ENCODE measurements at regions not wholly inside any gene's neighbourhood (a gene's known extent, or its start where the extent isn't known, plus 50 kb on each side); places are given as distances from the start of the nearest gene placed in this dataset.

DNA sequence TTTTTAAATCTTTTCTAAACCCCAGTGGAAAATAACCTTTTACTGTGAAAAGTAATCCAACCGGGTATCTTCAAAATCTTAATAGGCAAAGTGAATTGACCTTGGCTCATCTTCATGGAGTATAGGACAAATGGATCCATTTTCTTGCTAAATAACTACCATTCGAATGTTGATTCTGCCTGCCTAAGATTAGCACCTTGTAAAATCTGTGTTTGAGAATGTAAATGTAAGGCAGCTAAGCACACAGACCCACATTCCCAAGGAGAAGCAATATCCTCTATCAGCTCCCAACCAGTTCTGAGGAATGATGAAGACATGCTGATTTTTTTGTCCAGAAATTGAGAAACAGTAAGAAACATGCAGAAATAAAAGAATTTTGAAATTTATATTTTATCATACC is 509.8 kb upstream of the SMIM21 start:
- H3K4me3 Mint-ChIP-seq: no peak overlapping the region
- no peaks in the 10 kb centered on the region for H3K36me3 Mint-ChIP-seq (ENCODE audit: insufficient read depth)
- no peaks in the 10 kb centered on the region for H3K4me1 Mint-ChIP-seq (ENCODE audit: low read depth)
- ATAC-seq: no peak
- no peaks in the 10 kb centered on the region for H3K27me3 Mint-ChIP-seq (ENCODE audit: low read depth)
- DNase-seq: no peak
- H3K9me3 Mint-ChIP-seq: peaks cover 3% of the 10 kb centered on the region

GRCh38 chr18:75936862-75937261 is 509.4 kb upstream of the SMIM21 start:
- Mint-ChIP-seq H3K36me3 (ENCODE audit: insufficient read depth) (no peaks in the 10 kb centered on the region), H3K27me3 (ENCODE audit: low read depth) (no peaks in the 10 kb centered on the region), H3K4me1 (ENCODE audit: low read depth) (no peaks in the 10 kb centered on the region), H3K9me3 (peaks cover 3% of the 10 kb centered on the region), H3K4me3 (no peak overlapping the region)
- DNase-seq (no peak), ATAC-seq (no peak)

DNA sequence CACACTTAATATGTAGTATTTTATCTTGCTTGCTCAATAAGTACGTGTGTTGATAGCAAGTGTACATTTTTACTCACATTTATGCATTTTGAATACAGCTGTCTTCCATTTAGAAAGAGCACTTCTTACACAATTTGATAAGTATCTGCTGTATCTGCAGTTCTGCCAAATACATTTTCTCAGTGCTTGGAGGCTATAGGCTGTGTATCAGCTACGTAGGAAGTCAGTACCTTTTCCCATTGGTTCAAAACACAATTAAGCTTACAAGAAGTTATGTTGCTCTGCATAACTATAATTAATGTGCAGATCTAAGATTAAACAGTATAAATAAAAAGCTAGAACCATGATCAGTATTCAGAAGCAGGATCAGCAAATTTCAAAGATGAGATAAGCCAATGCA is 503.6 kb upstream of the SMIM21 start:
- Mint-ChIP-seq H3K4me1 (ENCODE audit: low read depth) (no peaks in the 10 kb centered on the region), H3K9me3 (peaks cover 3% of the 10 kb centered on the region), H3K4me3 (no peak overlapping the region), H3K27me3 (ENCODE audit: low read depth) (no peaks in the 10 kb centered on the region), H3K36me3 (ENCODE audit: insufficient read depth) (no peaks in the 10 kb centered on the region)
- DNase-seq (no peak), ATAC-seq (no peak)

- Mint-ChIP-seq H3K4me3 (no peak overlapping the region), H3K36me3 (ENCODE audit: insufficient read depth) (no peaks in the 10 kb centered on the region), H3K27me3 (ENCODE audit: low read depth) (no peaks in the 10 kb centered on the region), H3K9me3 (peaks cover 3% of the 10 kb centered on the region), H3K4me1 (ENCODE audit: low read depth) (no peaks in the 10 kb centered on the region)
- ATAC-seq: no peak
- DNase-seq: no peak
Observed at GRCh38 chr18:75928706-75929105, 501.2 kb upstream of the SMIM21 start.

GRCh38 chr18:75927791-75928190 is 500.3 kb upstream of the SMIM21 start:
- H3K4me3 Mint-ChIP-seq: no peak overlapping the region
- no peaks in the 10 kb centered on the region for H3K36me3 Mint-ChIP-seq (ENCODE audit: insufficient read depth)
- H3K4me1 Mint-ChIP-seq (ENCODE audit: low read depth): no peaks in the 10 kb centered on the region
- ATAC-seq (no peak), DNase-seq (no peak)
- peaks cover 3% of the 10 kb centered on the region for H3K9me3 Mint-ChIP-seq
- H3K27me3 Mint-ChIP-seq (ENCODE audit: low read depth): no peaks in the 10 kb centered on the region

DNA sequence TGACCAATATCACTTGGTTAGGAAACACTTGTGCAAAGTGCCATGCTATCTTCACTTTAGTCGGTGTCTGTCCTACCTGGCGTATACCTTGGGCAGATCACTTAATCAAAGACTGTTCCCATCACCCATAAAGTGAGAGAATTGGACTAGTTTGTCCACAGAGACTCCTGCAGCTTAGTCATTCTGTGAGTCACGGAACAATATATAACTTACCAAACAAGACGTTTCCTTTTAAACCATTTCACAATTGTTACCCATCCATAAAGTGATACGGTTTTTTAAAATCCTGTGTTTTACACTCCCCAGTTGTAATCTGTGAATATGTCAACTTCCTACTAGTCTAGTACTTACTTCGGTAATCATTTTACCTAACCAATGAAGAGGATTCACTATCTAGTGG is 499.3 kb upstream of the SMIM21 start:
- H3K4me1 Mint-ChIP-seq (ENCODE audit: low read depth): no peaks in the 10 kb centered on the region

GRCh38 chr18:75923169-75923568 is 495.7 kb upstream of the SMIM21 start:
- Mint-ChIP-seq H3K27me3 (ENCODE audit: low read depth) (peaks cover 2% of the 10 kb centered on the region), H3K36me3 (ENCODE audit: insufficient read depth) (no peaks in the 10 kb centered on the region), H3K4me3 (no peak overlapping the region), H3K9me3 (no peaks in the 10 kb centered on the region), H3K4me1 (ENCODE audit: low read depth) (no peaks in the 10 kb centered on the region)
- ATAC-seq (no peak), DNase-seq (no peak)

More for the DNA sequence above, 499.3 kb upstream of the SMIM21 start:
- no peak for ATAC-seq
- Mint-ChIP-seq H3K27me3 (ENCODE audit: low read depth) (no peaks in the 10 kb centered on the region), H3K9me3 (no peaks in the 10 kb centered on the region), H3K4me3 (no peak overlapping the region), H3K36me3 (ENCODE audit: insufficient read depth) (no peaks in the 10 kb centered on the region)
- DNase-seq: no peak

DNA sequence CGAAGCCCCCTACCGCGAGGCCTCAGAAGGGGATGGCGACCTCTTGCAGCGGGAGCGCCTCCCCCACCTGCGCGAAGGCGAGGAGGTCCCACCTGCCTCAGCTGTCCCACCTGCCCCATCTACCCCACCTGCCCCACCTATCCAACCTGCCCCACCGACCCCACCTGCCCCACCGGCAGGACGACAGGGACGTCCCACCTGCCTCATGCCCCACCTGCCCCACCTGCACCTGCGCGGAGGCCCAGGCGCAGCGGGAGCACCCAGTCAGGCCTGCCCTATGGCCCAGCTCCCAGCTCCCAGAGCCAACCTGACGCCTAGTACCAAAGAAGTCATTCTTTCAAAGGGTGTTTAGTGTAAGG is 489.1 kb upstream of the SMIM21 start:
- H3K4me1 Mint-ChIP-seq (ENCODE audit: low read depth): no peaks in the 10 kb centered on the region
- DNase-seq (no peak), ATAC-seq (no peak)
- H3K27me3 Mint-ChIP-seq (ENCODE audit: low read depth): peaks cover 22% of the 10 kb centered on the region
- no peaks in the 10 kb centered on the region for H3K9me3 Mint-ChIP-seq
- H3K4me3 Mint-ChIP-seq: no peak overlapping the region
- no peaks in the 10 kb centered on the region for H3K36me3 Mint-ChIP-seq (ENCODE audit: insufficient read depth)

DNA sequence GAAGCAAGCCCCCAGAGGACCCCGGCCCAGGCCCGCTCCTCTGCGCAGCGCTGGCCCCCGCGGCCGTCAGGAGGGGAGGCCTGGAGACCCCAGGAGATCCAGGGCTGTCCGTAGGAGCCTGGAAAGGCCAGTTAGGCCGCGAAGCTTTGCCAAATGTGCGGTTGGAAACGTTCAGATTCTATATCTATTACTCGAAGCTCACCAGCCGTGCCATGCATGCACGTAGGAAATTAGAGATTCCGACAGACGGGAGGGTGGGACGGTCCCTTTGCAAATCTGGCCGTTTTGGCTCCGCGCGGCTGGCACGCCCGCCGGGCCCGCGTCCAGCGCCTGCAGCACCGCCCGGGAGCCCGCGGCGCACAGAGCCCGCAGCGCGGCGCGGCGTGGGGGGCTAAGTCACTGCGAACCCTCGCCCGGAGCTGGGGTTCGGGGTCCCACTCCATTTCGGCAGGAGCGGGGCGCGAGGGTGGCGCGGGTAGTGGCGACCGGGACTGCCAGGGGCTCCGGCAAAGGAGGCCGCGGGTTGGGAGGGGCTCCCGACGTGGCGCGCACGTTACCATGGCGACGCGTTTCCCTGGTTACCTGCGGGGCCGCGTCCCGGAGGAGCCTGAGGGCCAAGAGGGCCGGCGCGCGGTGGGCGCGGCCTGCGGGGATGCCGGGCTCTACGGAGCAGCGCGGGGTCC is 488.6 kb upstream of the SMIM21 start:
- Mint-ChIP-seq H3K9me3 (no peaks in the 10 kb centered on the region), H3K4me3 (no peak overlapping the region)

DNA sequence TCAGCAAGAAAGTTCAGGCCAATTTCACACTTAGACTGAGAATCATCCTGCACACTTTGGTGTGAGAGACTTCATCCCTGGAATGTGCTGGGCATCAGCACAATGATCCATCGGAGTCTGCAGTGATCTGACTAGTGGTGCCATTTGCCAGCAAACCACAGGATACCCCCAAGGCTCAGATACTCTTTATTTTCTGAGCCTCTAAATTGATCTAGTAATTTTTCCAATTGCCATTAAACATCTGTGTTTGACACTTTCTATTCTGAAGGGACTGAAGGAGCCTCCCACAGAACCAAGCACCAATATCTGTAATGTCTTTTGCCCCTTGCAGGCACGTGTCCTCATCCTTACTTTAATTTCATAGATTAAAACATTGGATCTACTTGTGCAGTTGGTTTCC is 485.3 kb upstream of the SMIM21 start:
- Mint-ChIP-seq H3K9me3 (no peaks in the 10 kb centered on the region), H3K27me3 (ENCODE audit: low read depth) (peaks cover 17% of the 10 kb centered on the region), H3K4me1 (ENCODE audit: low read depth) (no peaks in the 10 kb centered on the region), H3K36me3 (ENCODE audit: insufficient read depth) (no peaks in the 10 kb centered on the region), H3K4me3 (no peak overlapping the region)
- ATAC-seq (no peak), DNase-seq (no peak)

More for the DNA sequence above, 488.6 kb upstream of the SMIM21 start:
- DNase-seq: no peak
- Mint-ChIP-seq H3K4me1 (ENCODE audit: low read depth) (no peaks in the 10 kb centered on the region), H3K27me3 (ENCODE audit: low read depth) (peaks cover 22% of the 10 kb centered on the region), H3K36me3 (ENCODE audit: insufficient read depth) (no peaks in the 10 kb centered on the region)
- peak in 1 of 2 donors; percentile 30 for ATAC-seq

GRCh38 chr18:75904416-75904815 is 476.9 kb upstream of the SMIM21 start:
- Mint-ChIP-seq H3K9me3 (no peaks in the 10 kb centered on the region), H3K4me3 (no peak overlapping the region), H3K36me3 (ENCODE audit: insufficient read depth) (no peaks in the 10 kb centered on the region), H3K27me3 (ENCODE audit: low read depth) (no peaks in the 10 kb centered on the region), H3K4me1 (ENCODE audit: low read depth) (no peaks in the 10 kb centered on the region)
- ATAC-seq: no peak
- no peak for DNase-seq

DNA sequence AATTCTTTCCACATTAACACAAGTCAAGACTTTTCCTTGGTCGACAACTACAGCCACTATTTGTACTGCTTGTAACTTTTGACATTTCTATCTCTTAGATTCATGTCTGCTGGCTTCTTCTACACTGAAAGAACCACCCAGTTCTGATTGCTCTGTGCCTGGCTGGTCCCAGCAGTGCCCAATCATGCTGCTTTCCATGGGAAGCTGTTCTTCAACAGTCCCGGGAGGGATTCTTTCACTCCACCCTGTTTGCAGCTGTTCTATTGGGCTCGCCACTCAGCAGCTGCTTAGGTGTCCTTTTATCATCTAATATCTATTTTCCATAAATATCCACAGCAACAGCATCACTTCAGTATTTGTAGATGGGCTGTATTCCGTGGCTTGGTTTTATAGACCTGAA is 471.1 kb upstream of the SMIM21 start:
- Mint-ChIP-seq H3K36me3 (ENCODE audit: insufficient read depth) (no peaks in the 10 kb centered on the region), H3K27me3 (ENCODE audit: low read depth) (no peaks in the 10 kb centered on the region), H3K4me3 (no peak overlapping the region), H3K9me3 (no peaks in the 10 kb centered on the region), H3K4me1 (ENCODE audit: low read depth) (no peaks in the 10 kb centered on the region)
- ATAC-seq: no peak
- DNase-seq: no peak

GRCh38 chr18:75897386-75897785 is 469.9 kb upstream of the SMIM21 start:
- Mint-ChIP-seq H3K4me3 (no peak overlapping the region), H3K4me1 (ENCODE audit: low read depth) (no peaks in the 10 kb centered on the region), H3K27me3 (ENCODE audit: low read depth) (no peaks in the 10 kb centered on the region), H3K36me3 (ENCODE audit: insufficient read depth) (no peaks in the 10 kb centered on the region), H3K9me3 (no peaks in the 10 kb centered on the region)
- ATAC-seq (no peak), DNase-seq (no peak)

GRCh38 chr18:75896865-75897264 is 469.4 kb upstream of the SMIM21 start:
- Mint-ChIP-seq H3K27me3 (ENCODE audit: low read depth) (no peaks in the 10 kb centered on the region), H3K36me3 (ENCODE audit: insufficient read depth) (no peaks in the 10 kb centered on the region), H3K4me1 (ENCODE audit: low read depth) (no peaks in the 10 kb centered on the region), H3K9me3 (no peaks in the 10 kb centered on the region), H3K4me3 (no peak overlapping the region)
- DNase-seq (no peak), ATAC-seq (no peak)

DNA sequence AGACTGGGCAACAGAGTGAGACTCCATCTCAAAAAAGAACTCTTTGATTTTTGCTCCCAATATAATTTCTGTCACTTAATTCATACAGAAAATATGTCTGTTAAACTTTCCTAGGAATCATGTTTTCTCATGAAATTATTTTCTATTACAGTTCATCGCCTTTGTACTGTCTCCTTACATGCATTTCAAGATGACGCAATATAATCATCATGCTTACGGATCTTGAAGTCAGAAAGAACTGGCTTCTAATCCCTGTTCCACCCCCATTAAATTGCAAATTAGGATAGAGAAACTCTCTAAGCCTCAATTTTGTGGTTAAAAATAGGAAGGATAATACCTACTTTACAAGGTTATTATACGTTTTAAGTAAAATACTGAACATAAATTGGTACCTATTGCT is 467.6 kb upstream of the SMIM21 start:
- DNase-seq (no peak), ATAC-seq (no peak)
- Mint-ChIP-seq H3K36me3 (ENCODE audit: insufficient read depth) (no peaks in the 10 kb centered on the region), H3K4me1 (ENCODE audit: low read depth) (no peaks in the 10 kb centered on the region), H3K4me3 (no peak overlapping the region), H3K9me3 (no peaks in the 10 kb centered on the region), H3K27me3 (ENCODE audit: low read depth) (no peaks in the 10 kb centered on the region)

GRCh38 chr18:75884728-75885127 is 457.2 kb upstream of the SMIM21 start:
- H3K4me3 Mint-ChIP-seq: no peak overlapping the region
- H3K36me3 Mint-ChIP-seq (ENCODE audit: insufficient read depth): no peaks in the 10 kb centered on the region
- no peaks in the 10 kb centered on the region for H3K4me1 Mint-ChIP-seq (ENCODE audit: low read depth)
- no peaks in the 10 kb centered on the region for H3K9me3 Mint-ChIP-seq
- DNase-seq (no peak), ATAC-seq (no peak)
- peaks cover 3% of the 10 kb centered on the region for H3K27me3 Mint-ChIP-seq (ENCODE audit: low read depth)

Data from activated T-cell treated with anti-CD3 and anti-CD28 coated beads, Interleukin-2, amount 50 U/mL, for 4 hours (primary cell).